HG03280 (cell line): ENCODE measurements at regions not wholly inside any gene's neighbourhood (a gene's known extent, or its start where the extent isn't known, plus 50 kb on each side); places are given as distances from the start of the nearest gene placed in this dataset.

Experiments
- ATAC-seq: cut with Tn5 transposase; IDR thresholded peaks from one replicate; pipeline ENCODE4 v1.9.1; 2021; ENCODE audit warnings: mild to moderate bottlenecking, moderate library complexity; ENCODE audit not compliant: unreplicated experiment

DNA sequence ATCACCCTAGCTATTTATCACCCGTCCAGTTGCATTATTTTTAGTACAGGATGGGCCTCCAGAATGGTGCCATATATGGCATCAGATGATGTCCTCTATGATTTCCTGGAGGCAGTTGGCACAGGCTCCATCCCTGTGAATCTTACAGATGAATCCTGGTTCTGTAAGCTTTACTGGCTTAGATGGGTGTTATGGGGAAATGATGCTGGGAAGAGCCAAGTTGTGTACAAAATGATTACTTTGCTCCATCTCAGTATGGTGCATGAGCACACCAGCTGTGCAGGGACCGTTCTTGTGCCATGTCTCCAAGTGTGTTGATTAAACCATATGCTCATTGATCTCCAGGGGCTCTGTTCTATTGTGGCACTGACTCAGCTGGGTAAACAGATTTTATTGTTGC, 755.7 kb downstream of the TLR4 start:
- ATAC-seq: no peak

DNA sequence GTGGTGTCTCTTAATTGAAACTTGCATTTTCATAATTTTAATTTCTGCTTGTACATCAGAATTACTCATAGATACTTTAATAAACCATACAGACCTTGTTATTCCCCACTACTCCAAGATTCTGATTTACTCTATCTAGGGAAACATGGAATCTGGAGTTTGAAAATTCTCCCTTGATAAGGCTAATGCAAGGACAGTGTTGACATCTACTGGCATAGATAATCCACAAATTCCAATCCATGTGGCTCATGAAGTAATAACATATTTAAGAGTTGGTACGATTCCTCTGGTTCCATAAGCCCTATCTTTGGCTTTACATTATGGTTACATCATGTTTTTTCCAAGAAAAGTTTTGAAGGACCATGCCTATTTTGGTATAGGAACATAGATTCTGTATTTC, 759.2 kb downstream of the TLR4 start:
- no peak for ATAC-seq

DNA sequence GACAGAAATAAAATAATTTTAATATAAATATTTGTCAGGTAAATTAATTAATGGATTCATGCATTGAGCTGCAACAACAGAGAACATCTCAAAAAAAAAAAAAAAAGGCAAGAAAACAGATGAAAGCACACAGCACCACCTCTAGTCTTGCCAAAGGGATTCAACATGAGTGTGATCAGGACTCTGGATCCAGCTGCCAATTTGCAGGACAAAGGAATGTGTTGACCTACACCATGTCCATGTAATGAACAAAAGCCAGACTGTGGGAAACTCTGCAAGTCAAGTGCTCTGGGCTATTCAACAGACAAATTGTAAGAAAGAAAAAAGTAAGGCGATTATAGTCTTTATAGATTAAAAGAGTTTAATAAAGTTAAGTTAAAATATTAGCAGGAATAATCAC, 769.3 kb downstream of the TLR4 start:
- no peak for ATAC-seq

DNA sequence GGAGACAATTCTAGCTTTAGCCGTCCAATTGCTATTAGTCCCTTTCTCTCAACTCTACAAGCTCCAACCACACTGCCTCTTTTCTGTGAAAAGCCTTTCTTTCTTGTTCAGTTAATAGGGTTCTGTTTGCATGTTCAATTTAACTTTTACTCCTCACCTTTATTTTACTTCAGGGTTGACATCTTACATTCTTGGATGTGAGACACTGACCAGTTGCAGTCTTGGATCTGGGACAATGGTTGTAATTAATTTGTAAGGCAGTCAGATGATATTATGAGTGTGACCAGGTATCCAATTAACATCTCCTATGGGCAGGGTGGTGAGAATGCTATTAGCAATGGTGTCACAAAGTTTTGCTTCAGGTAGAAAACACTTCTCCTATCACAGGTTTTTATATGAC, 774.5 kb downstream of the TLR4 start:
- no peak for ATAC-seq

DNA sequence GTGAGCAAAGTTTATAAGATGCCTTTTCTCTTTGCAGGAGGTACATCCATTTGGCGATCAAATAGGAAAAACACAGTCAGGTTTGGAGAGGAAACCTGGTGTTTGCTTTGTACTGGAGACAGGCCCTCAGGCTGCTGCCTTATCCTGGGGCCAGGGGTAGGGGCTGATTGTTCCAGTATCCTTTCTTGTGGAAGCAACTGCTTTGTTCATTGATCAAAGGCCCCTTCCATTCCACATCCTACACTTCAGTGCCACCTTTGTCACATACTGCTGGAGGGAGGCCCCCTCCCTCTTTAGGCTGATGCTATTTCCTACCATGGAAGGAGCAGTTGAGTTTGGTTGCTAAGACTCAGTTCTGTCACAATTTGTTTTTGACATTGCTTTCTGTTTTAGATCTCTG, 778.1 kb downstream of the TLR4 start:
- ATAC-seq: no peak

DNA sequence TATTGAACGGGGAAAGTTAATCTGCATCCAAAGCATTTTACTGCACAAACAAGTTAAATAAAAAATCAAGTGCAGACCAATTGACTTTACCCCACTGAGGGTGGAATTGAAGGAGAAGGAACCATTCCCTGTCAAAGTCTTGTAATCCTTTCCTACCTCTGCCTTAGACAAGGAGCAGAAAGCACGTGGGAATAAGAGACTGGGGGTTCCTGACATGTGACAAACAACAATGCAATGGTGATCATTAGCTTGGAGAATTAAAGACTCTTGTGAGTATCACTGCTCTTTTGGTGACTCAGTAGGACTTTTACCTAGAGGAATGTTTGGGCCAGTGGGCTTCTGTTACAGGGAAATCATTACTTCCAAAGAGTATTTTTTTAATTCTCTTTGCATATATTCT, 779.5 kb downstream of the TLR4 start:
- no peak for ATAC-seq

DNA sequence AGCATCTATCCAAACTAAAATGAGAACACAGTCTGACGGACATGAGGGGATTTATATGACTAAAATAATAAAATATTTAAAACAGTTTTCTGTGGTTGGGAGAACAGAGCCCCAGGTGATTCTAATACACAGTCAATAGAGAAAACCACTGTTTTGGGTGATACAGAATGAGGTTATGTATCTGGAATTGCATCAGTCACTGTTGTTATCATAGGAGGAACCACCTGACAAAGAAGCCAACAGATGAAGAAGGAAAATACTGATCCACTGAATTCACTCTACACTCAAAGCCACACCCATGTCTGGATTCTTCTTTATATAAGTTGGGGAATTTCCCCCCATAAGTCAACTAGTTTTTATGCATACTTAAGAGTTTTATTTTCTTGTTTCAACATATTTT, 799.0 kb downstream of the TLR4 start:
- ATAC-seq: no peak

DNA sequence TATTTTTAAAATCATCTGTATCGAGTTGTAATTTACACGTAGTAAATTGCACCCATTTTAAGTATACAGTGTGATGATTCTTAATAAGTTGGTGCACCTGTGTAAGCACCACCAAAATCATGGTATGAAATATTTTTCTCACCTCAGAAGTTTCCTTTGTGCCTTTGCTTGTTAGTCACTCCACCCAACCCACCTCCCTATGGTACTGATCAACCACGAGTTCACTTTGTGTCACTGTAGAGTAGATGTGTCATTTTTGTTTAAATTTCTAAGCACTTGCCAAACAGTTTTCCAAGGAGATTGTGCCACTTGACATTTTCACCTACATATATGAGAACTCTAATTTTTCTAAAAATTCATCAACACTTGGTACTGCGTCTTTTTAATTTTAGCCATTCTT, 806.5 kb downstream of the TLR4 start:
- no peak for ATAC-seq

DNA sequence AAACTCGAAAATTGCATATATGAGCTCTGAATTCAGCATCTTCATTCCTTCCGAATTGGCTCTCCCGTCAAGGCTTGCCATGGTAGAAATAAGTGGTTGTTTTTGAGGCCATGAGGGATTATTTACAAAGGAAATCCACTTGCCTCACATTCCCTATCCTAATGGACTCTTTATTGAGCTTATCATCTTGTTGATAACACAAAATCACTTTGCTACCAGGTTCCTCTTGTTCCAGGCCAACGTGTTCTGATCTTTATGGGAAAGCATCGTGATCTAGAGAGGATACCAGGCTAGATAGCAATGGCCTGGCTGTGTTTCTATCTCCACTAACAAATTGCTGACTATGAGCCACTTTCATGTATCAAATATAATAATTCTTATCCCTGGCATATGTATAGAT, 811.7 kb downstream of the TLR4 start:
- no peak for ATAC-seq

DNA sequence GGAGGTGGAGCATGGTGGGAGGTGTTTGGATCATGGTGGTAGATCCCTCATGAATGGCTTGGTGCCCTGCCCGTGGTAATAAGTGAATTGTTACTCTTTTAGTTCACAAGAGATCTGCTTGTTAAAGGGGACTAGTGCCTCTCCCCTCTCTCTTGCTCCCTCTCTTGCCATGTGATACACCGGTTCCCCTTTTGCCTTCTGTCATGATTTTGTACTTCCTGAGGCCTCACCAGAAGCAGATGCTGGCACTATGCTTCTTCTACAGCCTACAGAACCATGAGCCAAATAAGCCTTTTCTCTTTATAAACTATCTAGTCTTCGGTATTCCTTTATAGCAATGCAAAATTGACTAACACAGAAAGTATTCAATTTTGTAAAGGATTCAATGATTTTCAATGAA, 817.1 kb downstream of the TLR4 start:
- no peak for ATAC-seq

DNA sequence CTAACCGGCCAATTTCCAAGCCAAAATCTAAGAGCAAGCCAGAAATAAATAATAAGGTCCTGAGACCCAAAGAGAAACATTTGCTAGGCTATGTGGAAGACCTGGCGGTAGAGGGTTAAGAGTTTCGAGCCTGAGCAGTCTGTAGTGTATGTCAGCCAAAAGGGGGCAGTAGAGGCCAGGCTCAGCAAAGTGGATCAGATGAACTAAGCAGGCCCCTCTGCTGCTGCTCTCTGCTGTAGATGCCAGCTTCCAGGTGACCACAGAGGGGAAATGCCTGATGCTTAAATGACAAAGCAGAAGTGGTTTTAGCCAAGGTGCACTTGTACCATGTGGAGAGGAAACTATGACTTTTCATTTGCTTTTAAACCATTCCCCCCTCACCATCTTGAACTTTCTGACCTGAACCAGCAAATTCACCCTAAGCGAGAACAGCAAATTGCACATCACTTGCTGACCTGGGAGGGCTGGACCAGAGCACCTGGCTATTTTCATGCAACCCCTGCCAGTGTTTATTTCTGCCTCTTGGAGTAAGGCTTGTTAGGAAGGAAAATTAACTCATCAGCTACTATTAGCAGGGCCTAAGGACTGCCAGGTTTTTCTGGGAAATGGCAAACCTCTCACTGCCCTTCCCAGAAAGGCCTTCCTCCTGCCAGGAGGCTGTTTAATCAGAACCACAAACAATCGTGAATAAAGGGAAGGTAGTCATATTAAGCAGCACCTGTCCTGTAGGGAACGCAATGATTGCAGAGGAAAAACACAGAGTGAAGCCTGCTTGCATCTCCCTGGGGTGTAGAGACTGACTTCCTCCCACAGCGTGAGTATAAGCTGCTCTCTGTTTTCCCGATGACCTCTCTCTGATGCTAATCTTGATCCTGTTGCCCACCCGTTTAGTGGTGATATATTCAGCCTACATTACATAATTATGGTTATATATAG, 818.2 kb downstream of the TLR4 start:
- ATAC-seq: peak; percentile 87

DNA sequence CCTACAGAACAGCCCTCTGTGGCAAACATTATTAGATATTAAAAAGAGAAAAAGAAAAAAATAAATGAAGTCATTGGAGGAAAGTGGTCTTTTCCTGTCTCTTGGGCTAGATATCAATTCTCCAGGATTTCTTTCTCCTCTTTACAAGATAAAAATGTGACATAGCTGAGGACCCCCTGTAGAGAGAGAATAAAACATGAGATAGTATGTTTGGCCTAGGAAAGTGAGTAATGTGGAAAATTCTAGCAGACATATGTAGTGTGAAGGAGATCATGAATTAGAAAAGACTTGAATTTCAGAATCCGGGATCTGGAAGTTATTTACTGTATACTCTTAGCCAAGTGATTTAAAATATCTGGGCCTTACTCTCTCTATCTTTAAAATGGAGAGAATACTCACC, 823.1 kb downstream of the TLR4 start:
- ATAC-seq: no peak

DNA sequence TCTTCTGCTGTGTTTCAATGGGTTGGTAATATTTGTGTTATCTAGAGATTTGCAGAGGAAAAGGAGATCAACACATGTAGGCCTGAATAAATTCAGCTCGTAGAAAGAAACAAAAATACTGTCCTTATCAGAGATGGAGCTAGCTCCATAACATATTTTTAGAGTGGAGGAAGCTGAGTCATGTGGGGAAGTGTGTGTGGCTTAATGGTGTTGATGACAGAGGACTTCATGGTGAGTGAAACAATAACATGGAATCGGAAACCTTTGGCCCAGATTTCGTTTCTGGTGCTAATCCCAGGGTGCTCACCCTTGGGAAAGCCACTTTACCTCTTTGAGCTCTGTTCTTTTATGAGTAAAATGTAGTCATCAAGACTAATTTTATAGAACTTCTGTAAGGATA, 825.0 kb downstream of the TLR4 start:
- no peak for ATAC-seq

DNA sequence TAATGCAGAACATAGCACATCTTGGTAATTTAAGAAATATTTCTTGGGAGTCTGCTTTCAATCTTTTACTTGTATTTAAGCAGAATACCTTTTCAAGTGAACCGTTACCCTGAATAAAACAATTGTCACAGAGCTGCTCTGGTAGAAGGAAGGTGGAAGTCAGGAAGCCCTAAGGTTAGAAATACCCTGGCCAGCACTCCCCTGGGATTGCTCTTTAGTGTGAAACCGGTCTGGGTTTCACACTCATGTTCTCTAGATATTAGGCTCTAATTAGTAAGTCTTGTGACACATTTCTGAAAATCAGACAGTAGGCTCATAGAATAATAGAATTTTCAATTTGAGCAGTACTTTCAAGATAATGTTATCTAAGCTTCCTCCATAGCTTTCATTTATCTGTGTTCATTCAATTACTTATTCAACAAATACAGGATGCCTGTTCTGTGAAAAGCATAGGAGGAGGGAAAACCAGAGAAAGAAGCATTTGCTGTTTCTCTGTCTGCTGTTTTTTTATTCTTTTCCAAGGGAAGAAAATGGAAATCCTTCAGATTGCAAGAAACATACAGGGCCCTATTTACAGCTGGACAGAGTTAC, 825.5 kb downstream of the TLR4 start:
- peak; percentile 53 for ATAC-seq

DNA sequence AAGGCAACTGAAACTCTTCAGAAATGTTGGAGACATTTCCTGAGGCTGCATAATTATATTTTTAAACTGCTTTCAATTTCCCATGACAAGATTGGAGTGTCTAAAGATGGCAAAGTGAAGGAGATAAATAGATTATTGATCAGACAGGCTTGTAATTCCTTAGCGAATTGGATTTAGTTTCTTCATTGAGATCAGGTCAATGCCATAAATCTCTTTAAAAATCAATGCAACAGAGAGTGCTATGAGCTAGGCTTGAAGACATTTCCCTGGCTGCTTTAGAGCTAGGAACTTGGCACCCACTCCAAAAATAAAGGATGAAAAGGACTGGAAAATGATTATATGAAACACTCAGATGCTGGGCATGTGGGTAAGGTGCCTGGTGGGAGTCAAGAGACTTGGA, 828.4 kb downstream of the TLR4 start:
- ATAC-seq: no peak

DNA sequence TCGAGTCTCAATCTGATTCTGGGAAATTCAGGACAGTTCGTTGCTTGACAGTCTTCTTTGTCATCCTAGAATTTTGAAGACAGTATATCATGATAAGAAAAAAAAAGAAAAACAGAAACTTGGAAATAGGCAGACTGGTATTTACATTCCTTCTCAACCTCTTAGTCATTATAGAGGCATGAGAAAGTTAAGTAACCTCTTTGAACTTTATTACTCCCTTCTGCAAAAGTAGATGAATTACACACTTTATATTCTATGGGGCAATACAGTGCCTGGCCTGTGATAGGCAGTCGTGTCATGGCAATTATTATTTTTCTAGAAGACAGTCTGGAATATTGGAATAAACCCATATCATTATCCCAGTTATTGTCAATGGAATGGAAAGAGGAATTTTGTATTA, 828.9 kb downstream of the TLR4 start:
- ATAC-seq: no peak

DNA sequence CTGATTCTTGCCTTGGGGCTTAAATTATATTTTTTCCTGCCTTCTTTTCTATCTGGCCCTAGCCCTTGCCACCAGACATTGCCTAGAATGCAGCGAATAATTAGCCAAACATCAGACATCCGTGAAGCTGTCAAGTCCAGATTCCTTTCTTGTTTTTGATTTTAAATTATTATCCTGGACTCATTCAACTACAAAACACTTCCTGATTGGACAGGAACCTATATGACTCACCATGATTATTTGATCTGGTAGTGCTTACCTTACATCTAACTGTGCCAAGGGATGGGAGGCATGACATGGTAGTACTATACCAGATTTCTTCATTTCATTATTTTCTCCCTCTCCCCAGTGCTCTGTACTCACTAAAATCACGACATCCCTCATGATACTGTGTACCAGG, 829.6 kb downstream of the TLR4 start:
- no peak for ATAC-seq

DNA sequence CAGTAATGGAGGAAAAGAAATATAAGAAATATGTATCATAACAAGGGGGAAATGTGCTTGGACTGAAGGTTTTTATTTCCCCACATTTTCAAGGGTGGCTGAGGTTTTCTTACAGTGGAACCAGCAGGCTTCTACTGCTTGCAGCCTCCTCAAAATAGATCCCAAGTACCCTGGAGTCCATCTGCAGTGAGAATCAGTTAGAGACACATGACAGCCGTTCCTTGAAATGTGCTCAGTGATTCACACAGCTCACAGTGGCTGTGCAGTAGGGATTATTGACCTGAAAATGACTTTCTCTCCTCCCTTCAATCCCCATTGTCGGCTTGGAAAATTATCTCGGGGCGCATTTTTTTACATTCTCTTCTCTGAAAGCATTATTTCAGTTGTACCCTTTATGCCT, 832.0 kb downstream of the TLR4 start:
- no peak for ATAC-seq

DNA sequence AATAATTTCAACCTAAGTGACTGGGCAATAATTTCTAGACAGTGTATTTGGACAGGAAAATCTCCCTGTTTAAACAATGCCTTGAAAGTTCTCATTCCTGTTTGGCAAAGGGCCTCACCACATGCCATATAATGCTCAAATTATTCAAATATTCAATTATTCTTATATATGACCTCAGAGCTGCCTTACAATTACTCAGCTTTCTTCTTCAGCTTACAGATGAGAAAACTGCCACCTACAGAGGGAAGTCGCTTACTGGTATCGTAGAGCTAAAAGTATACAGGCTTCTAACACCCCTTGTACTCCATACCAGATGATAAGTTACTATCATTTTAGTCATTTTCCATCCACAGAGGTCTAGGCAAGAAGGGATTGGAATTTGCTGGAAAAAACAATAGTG, 830.3 kb downstream of the BRINP1 start:
- no peak for ATAC-seq

DNA sequence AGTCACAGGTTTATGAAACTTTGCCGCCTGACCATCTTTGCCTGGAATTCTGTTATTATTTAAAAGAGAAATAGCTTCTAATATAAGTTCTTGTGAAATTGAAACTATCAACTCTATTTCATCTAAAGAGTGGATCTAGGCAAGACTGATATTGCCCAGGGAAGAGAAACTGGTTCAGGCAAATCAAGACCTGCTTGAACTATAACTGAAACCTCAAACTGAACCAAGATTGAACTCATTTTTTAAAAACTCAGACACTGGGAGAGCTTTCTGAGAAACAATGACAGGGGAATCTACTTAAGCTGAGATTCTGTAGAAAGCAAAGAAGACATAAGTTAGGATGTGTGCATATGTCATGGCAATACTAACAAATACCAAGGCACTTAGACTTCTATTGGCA, 815.8 kb downstream of the BRINP1 start:
- ATAC-seq: no peak

DNA sequence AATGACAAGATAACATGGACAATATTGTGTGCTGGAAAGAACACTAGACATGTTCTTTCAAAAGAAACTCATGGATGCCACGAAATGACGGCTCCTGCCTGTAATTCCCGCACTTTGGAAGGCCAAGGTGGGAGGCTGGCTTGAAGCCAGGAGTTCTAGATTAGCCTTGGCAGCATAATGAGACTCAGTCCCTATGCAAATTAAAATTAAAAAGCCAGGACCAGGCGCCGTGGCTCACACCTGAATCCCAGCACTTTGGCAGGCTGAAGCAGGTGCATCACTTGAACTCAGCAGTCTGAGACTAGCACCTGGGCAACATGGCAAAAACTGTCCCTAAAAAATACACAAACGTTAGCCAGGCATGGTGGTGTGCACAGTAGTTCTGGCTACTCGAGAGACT, 814.2 kb downstream of the BRINP1 start:
- ATAC-seq: no peak

DNA sequence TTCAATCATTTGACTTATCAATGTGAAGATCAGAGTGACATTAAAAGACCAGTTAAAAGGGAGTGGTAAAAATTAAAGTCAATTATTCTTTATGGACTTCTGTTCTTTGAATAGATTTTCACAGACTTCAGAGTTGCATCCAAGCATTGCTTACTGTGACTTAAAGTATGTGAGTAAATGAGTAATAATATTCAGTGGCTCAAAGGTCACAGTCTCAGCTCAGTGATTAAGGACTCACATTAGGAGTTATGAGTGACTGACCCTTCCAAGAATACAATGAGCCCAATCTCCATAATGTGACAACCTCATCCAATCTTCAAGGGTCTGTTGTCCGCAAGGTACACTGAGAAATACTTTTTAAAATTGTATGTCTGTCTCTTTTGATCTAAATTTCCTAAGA, 811.2 kb downstream of the BRINP1 start:
- ATAC-seq: no peak

DNA sequence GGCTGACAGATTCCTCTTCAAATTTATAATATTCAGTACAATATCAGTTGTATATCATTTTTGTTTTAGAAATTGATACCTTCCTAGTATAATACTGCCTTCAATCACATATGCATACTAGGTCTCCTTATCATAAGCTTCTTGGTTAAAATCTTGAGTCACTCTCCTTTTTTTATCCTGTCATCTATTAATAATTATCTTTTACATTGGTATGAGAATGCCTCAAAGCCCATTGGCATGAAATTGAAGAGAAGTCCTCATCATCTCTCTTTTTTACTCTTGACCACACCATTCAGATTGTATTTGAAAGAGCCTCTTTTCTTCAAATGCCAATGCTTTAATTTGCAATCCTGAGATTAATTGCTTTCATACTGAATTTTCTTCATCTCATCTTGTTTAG, 810.3 kb downstream of the BRINP1 start:
- no peak for ATAC-seq
